A549 (cell line): ENCODE measurements at regions not wholly inside any gene's neighbourhood (a gene's known extent, or its start where the extent isn't known, plus 50 kb on each side); places are given as distances from the start of the nearest gene placed in this dataset.

Source experiments
- ATAC-seq, 2 experiments: fragments of 200-7000 bp in 1 of 2; fragments of >200 bp in 1 of 2; cut with Nextera tagmentation in 1 of 2; cut with Tn5 transposase in 1 of 2; 3 replicates each; pipeline versions ENCODE4 v1.8.0 to v1.9.1; 2018 to 2020; ENCODE audit warnings: mild to moderate bottlenecking in 1 of 2, moderate library complexity in 1 of 2
- CTCF ChIA-PET: fragments of 300-600 bp; sonication (Branson Sonifier 250); formaldehyde crosslinking; extraction: SDS; loops from one replicate; lab custom pipeline; 2021; ENCODE audit warnings: antibody characterized with exemption, inconsistent platforms; lab: Yijun Ruan, JAX
- POLR2A ChIA-PET: fragments of 350-600 bp; formaldehyde crosslinking; extraction: SDS; loops from one replicate; lab custom pipeline; 2021; ENCODE audit warnings: antibody characterized with exemption, inconsistent platforms; lab: Yijun Ruan, JAX
- DNase-seq, 2 experiments: peaks; one replicate each; pipeline versions ENCODE4 v3.0.0 to v3.0.0-alpha.2; 2011 to 2016; ENCODE audit warnings: low read depth in 1 of 2, low spot score in 1 of 2
- FAIRE-seq: peaks from 2 replicates; lab custom pipeline; 2011; peaks lifted over from hg19 to GRCh38; lab: Jason Lieb, UNC
- H3K27ac ChIP-seq, 2 experiments: fragments of >200 bp; sonication (Bioruptor Twin); formaldehyde crosslinking; 3 replicates each; pipeline ENCODE4 v1.5.1; 2016 to 2017
- H3K4me1 ChIP-seq: fragments of >200 bp; sonication (Bioruptor Twin); formaldehyde crosslinking; 3 replicates; pipeline ENCODE4 v1.6.1; 2016
- H3K4me2 ChIP-seq: fragments of >200 bp; sonication (Bioruptor Twin); formaldehyde crosslinking; 3 replicates; pipeline ENCODE4 v1.6.1; 2016
- H3K4me3 ChIP-seq: fragments of >200 bp; sonication (Bioruptor Twin); formaldehyde crosslinking; 3 replicates; pipeline ENCODE4 v1.5.1; 2016
- H3K9me3 ChIP-seq: fragments of >200 bp; sonication (Bioruptor Twin); formaldehyde crosslinking; 3 replicates; pipeline ENCODE4 v1.6.1; 2016
- CBX2 ChIP-seq: fragments of 200-600 bp; sonication (generic); IDR thresholded peaks from 2 replicates; pipeline ENCODE4 v1.6.1; 2016; ENCODE audit warnings: low read depth, mild to moderate bottlenecking, borderline replicate concordance
- CHD4 ChIP-seq: fragments of 200-600 bp; sonication (generic); IDR thresholded peaks from 2 replicates; pipeline ENCODE4 v1.6.1; 2016; ENCODE audit warnings: antibody characterized with exemption, mild to moderate bottlenecking, borderline replicate concordance
- EHF ChIP-seq: fragments of 250-450 bp; sonication (Bioruptor Pico); IDR thresholded peaks from 2 replicates; pipeline ENCODE4 v1.5.0; 2020; ENCODE audit warnings: mild to moderate bottlenecking
- ESRRA ChIP-seq: fragments of 150-350 bp; IDR thresholded peaks from 2 replicates; pipeline ENCODE4 v1.6.1; 2014; ENCODE audit warnings: mild to moderate bottlenecking, low read length, borderline replicate concordance
- FOXS1 ChIP-seq: fragments of 250-450 bp; sonication (Bioruptor Pico); IDR thresholded peaks from 2 replicates; pipeline ENCODE4 v1.5.0; 2020; ENCODE audit warnings: mild to moderate bottlenecking, moderate library complexity
- HEYL ChIP-seq: fragments of 250-450 bp; sonication (Bioruptor Pico); IDR thresholded peaks from 2 replicates; pipeline ENCODE4 v1.8.0; 2021; ENCODE audit warnings: mild to moderate bottlenecking, moderate library complexity
- HOXA7 ChIP-seq: fragments of 250-450 bp; sonication (Bioruptor Pico); IDR thresholded peaks from 2 replicates; pipeline ENCODE4 v1.5.0; 2020; ENCODE audit warnings: mild to moderate bottlenecking, moderate library complexity
- HOXB13 ChIP-seq: fragments of 250-450 bp; sonication (Bioruptor Pico); IDR thresholded peaks from 2 replicates; pipeline ENCODE4 v1.5.0; 2020; ENCODE audit warnings: low read depth, mild to moderate bottlenecking, moderate library complexity
- HOXB5 ChIP-seq: fragments of 250-450 bp; sonication (Bioruptor Pico); IDR thresholded peaks from 2 replicates; pipeline ENCODE4 v1.5.0; 2020; ENCODE audit warnings: mild to moderate bottlenecking, moderate library complexity
- JUN ChIP-seq, 2 experiments: fragments of >200 bp; sonication (Bioruptor Twin); formaldehyde crosslinking; IDR thresholded peaks; 2 replicates in 1 of 2; 3 replicates in 1 of 2; pipeline ENCODE4 v1.6.1; 2016 to 2017
- KDM1A ChIP-seq: fragments of 200-600 bp; sonication (generic); IDR thresholded peaks from 2 replicates; pipeline ENCODE4 v1.6.1; 2016; ENCODE audit warnings: low read depth, mild to moderate bottlenecking
- MYC ChIP-seq: IDR thresholded peaks from 2 replicates; pipeline ENCODE4 v1.6.1; 2012; ENCODE audit warnings: mild to moderate bottlenecking, inconsistent platforms, low read length, improper control_type of control experiment, borderline replicate concordance
- NFE2L2 ChIP-seq: fragments of 150-350 bp; conservative IDR thresholded peaks from 2 replicates; pipeline ENCODE4 v1.6.1; 2014; ENCODE audit warnings: low read length
- POLR2A ChIP-seq: IDR thresholded peaks from 2 replicates; pipeline ENCODE4 v1.6.1; 2012; ENCODE audit warnings: mild to moderate bottlenecking, low read length
- POLR2AphosphoS2 ChIP-seq: conservative IDR thresholded peaks from 2 replicates; pipeline ENCODE4 v1.6.1; 2012; ENCODE audit warnings: low read length, improper control_type of control experiment, inconsistent platforms
- RAD21 ChIP-seq, 2 experiments: fragments of >200 bp in 1 of 2; sonication (Bioruptor Twin) in 1 of 2; formaldehyde crosslinking in 1 of 2; IDR thresholded peaks in 1 of 2; conservative IDR thresholded peaks in 1 of 2; 2 replicates in 1 of 2; 3 replicates in 1 of 2; pipeline ENCODE4 v1.6.1; 2012 to 2018; ENCODE audit warnings: inconsistent platforms in 1 of 2
- RFX5 ChIP-seq: fragments of 450-650 bp; IDR thresholded peaks from 2 replicates; pipeline ENCODE4 v1.7.1; 2014; ENCODE audit warnings: antibody characterized with exemption, mild to moderate bottlenecking, moderate library complexity
- TP53 ChIP-seq: fragments of 250-450 bp; sonication (Bioruptor Pico); IDR thresholded peaks from 2 replicates; pipeline ENCODE4 v1.5.0; 2021; ENCODE audit warnings: mild to moderate bottlenecking, moderate library complexity
- ZC3H11A ChIP-seq: fragments of 450-650 bp; IDR thresholded peaks from 2 replicates; pipeline ENCODE4 v1.6.1; 2014; ENCODE audit warnings: antibody characterized with exemption, mild to moderate bottlenecking
- ZFP36 ChIP-seq: fragments of 450-650 bp; IDR thresholded peaks from 2 replicates; pipeline ENCODE4 v1.6.1; 2014; ENCODE audit warnings: borderline replicate concordance; ENCODE audit not compliant: partially characterized antibody
- ZNF302 ChIP-seq: fragments of 250-450 bp; sonication (Bioruptor Pico); IDR thresholded peaks from 2 replicates; pipeline ENCODE4 v1.9.0; 2021; ENCODE audit warnings: inconsistent platforms, mild to moderate bottlenecking, moderate library complexity
- WGBS: methylation state at CpG from one replicate; pipeline ENCODE4 v1.1.6; 2017; ENCODE audit errors: missing lambda C conversion rate; 5-methylcytosine and 5-hydroxymethylcytosine counted together
- TF ChIP-seq, protein P1 (sequence below): IDR thresholded peaks from 2 replicates; pipeline ENCODE4 v1.6.1; 2012
- TF ChIP-seq, protein P2 (sequence below): IDR thresholded peaks from 2 replicates; pipeline ENCODE4 v1.6.1; 2012; ENCODE audit warnings: low read depth, borderline replicate concordance
- TF ChIP-seq, protein P3 (sequence below): fragments of >200 bp; sonication (Bioruptor Twin); formaldehyde crosslinking; IDR thresholded peaks from 3 replicates; pipeline ENCODE4 v1.5.1; 2016
- TF ChIP-seq, protein P4 (sequence below): fragments of 250-450 bp; sonication (Bioruptor Pico); IDR thresholded peaks from 2 replicates; pipeline ENCODE4 v1.5.0; 2021; ENCODE audit warnings: mild to moderate bottlenecking, moderate library complexity, borderline replicate concordance

DNA sequence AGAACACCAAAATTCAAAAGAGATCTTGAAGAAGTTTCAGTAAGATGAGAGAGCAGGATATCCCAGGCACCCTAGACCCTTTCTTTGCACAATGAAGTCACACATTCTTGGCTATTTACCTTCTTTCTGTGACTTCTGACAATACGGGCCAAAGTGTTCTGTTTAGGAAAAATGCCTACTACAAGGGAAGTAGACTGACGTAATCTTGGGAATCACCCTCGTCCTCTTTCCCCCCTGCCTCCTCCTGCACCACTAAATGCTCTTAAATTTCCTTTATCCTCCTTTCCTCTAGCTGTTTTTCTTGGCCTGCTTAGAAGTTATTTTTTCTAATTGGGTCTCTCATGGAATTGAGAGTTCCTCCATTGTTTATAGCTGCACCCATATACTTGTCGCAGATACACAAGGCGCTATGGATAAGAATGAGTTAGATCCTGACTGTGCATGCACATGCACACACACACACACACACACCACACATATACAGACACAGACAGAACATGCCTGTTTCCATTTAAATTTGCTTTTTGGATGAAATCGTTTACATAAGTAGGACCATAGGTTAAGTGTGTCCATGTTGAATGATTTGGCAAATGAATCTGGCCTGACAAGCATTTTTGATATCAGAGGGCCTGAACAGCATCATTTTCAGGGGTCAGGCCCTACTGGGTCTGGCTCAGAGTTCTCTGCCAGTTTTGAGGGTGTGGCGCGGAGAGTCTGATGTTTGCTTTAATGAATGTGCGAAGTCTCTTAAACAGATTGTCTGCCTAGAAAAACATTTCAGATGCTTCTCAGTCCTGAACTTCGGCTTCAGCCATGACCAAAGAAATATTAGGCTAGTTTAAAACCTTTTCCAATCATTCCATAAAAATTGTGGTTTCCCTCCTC, 131.9 kb upstream of the NT5C1B start:
- H3K4me2 ChIP-seq = peak overlapping the region; percentile 17; the same call in 2 of the 3 replicates
- CTCF ChIA-PET = no interaction called here

DNA sequence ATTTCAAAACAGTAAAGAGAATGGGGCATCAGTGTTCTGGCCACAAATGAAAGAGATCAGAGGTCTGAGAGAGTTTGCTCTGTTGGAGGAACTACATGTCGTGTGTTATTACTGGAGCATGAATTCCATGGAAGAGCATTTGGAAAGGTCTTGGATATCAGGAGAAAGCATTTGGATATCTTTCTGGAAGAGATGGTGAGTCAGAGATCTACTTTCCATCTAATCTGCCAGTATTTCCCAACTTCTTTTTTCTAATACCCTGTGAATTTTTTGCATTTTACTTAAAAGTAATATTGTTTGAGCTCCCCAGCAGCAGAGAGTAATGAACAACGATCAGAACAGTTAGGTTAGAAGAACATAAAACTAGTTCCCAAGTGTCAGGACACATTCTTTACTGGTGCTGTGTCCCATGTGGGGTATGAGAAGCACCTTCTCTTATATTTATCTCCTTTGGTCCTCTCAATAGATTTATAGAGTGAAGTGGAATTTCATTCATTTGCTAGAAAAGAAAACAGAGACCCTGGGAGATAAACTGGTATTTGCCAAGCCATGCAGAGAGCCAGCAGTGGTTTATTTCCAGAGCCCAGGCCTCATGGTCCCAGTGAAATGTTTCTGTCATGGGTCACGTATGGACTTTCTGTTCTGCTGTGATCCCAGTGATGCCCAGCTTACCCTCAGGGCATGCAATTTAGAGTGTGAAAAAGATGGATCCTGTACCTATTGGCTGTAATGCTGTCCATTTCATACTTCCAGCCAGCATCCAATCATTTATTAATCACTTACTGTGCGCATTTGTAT, 130.8 kb upstream of the NT5C1B start:
- Histone ChIP-seq H3K9me3 (no peaks in the 10 kb centered on the region), H3K4me1 (peaks cover 12% of the 10 kb centered on the region; the same call in 2 of the 3 replicates), H3K4me2 (peak overlapping the region; percentile 17; the same call in 2 of the 3 replicates), H3K4me3 (no peak overlapping the region), H3K27ac (no peak overlapping the region; a peak in 1 of 6 replicates)
- ATAC-seq = peak; percentile 62 to 64; a peak in 5 of 6 replicates
- TF ChIP-seq CHD4 = no peak
- DNase-seq = peak; percentile 7 to 29
- ChIA-PET CTCF (no interaction called here), POLR2A (no interaction called here)
- no peak for FAIRE-seq
- 37% methylated on average over 4 of the region's 4 CpGs for WGBS

More for the DNA sequence above, 131.9 kb upstream of the NT5C1B start:
- TF ChIP-seq KDM1A = no peak
- TF ChIP-seq MYC = no peak
- TF ChIP-seq FOXS1 = no peak
- TF ChIP-seq HOXA7 = no peak
- TF ChIP-seq ESRRA = no peak
- TF ChIP-seq, protein P1, sequence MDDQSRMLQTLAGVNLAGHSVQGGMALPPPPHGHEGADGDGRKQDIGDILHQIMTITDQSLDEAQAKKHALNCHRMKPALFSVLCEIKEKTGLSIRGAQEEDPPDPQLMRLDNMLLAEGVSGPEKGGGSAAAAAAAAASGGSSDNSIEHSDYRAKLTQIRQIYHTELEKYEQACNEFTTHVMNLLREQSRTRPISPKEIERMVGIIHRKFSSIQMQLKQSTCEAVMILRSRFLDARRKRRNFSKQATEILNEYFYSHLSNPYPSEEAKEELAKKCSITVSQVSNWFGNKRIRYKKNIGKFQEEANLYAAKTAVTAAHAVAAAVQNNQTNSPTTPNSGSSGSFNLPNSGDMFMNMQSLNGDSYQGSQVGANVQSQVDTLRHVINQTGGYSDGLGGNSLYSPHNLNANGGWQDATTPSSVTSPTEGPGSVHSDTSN = no peak
- TF ChIP-seq JUN (IDR thresholded peaks at IDR 0.05) = no peak
- TF ChIP-seq HEYL (CRISPR knock-in tag) = no peak
- no peak for TF ChIP-seq RAD21 (conservative IDR thresholded peaks at IDR 0.05 in 1 of 2, IDR thresholded peaks at IDR 0.05 in 1 of 2)
- H3K27ac ChIP-seq = no peak overlapping the region; a peak in 1 of 6 replicates
- H3K9me3 ChIP-seq = no peaks in the 10 kb centered on the region
- peaks cover 12% of the 10 kb centered on the region; the same call in 2 of the 3 replicates for H3K4me1 ChIP-seq
- FAIRE-seq = no peak
- WGBS = 62% methylated on average over 10 of the region's 10 CpGs
- POLR2A ChIA-PET = no interaction called here
- no peak for DNase-seq
- no peak for ATAC-seq
- H3K4me3 ChIP-seq = no peak overlapping the region

DNA sequence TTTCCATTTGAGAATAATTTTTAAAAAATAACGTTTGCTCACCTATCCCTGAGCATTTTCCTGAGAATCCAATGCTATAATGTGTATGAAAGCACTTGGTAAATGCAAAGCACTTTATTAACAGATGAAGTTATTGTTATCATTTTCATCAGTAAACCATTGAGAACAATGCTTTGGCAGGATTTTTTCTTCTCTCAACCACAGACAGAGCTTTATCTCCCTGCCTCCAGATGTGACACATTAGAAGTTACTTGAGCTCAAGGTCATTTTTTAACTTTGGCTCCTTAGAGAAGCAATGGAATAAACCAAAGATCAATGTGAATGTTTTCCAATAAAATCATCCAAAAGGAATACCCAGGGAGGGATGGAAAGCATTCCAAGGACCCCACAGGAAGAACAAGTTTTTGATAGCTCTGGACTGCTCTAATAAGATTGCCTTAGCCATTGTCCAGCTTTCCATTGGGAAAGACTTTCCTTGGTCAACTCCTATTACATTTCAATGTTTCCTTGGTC, 118.9 kb upstream of the NT5C1B start:
- ChIA-PET CTCF (no interaction called here), POLR2A (no interaction called here)
- ATAC-seq (no peak), DNase-seq (no peak), FAIRE-seq (no peak)
- no peaks in the 10 kb centered on the region for H3K9me3 ChIP-seq
- no peak overlapping the region for H3K27ac ChIP-seq
- no peaks in the 10 kb centered on the region for H3K4me1 ChIP-seq
- H3K4me3 ChIP-seq = no peak overlapping the region
- no peak overlapping the region for H3K4me2 ChIP-seq
- 0% methylated on average over 1 of the region's 1 CpG for WGBS
- TF ChIP-seq CHD4 (no peak), POLR2AphosphoS2 (no peak), ZC3H11A (no peak), NFE2L2 (no peak), EHF (CRISPR knock-in tag) (no peak), ZNF302 (CRISPR knock-in tag) (no peak), HOXB13 (CRISPR knock-in tag) (no peak), ZFP36 (no peak), CBX2 (no peak), POLR2A (no peak), TP53 (no peak), RFX5 (no peak), HOXB5 (CRISPR knock-in tag) (no peak)
- TF ChIP-seq, protein P2, sequence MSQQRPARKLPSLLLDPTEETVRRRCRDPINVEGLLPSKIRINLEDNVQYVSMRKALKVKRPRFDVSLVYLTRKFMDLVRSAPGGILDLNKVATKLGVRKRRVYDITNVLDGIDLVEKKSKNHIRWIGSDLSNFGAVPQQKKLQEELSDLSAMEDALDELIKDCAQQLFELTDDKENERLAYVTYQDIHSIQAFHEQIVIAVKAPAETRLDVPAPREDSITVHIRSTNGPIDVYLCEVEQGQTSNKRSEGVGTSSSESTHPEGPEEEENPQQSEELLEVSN = no peak
- TF ChIP-seq, protein P3, sequence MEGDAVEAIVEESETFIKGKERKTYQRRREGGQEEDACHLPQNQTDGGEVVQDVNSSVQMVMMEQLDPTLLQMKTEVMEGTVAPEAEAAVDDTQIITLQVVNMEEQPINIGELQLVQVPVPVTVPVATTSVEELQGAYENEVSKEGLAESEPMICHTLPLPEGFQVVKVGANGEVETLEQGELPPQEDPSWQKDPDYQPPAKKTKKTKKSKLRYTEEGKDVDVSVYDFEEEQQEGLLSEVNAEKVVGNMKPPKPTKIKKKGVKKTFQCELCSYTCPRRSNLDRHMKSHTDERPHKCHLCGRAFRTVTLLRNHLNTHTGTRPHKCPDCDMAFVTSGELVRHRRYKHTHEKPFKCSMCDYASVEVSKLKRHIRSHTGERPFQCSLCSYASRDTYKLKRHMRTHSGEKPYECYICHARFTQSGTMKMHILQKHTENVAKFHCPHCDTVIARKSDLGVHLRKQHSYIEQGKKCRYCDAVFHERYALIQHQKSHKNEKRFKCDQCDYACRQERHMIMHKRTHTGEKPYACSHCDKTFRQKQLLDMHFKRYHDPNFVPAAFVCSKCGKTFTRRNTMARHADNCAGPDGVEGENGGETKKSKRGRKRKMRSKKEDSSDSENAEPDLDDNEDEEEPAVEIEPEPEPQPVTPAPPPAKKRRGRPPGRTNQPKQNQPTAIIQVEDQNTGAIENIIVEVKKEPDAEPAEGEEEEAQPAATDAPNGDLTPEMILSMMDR = no peak
- TF ChIP-seq, protein P4, sequence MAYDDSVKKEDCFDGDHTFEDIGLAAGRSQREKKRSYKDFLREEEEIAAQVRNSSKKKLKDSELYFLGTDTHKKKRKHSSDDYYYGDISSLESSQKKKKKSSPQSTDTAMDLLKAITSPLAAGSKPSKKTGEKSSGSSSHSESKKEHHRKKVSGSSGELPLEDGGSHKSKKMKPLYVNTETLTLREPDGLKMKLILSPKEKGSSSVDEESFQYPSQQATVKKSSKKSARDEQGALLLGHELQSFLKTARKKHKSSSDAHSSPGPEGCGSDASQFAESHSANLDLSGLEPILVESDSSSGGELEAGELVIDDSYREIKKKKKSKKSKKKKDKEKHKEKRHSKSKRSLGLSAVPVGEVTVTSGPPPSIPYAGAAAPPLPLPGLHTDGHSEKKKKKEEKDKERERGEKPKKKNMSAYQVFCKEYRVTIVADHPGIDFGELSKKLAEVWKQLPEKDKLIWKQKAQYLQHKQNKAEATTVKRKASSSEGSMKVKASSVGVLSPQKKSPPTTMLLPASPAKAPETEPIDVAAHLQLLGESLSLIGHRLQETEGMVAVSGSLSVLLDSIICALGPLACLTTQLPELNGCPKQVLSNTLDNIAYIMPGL (CRISPR knock-in tag) = no peak
- TF ChIP-seq, protein P1 = no peak
